ENCODE measurements at regions not wholly inside any gene's neighbourhood (a gene's known extent, or its start where the extent isn't known, plus 50 kb on each side); places are given as distances from the start of the nearest gene placed in this dataset.

GRCh38 chr5:5968981-5969380 is 409.4 kb downstream of the MED10 start:
- TF ChIP-seq, protein P1, sequence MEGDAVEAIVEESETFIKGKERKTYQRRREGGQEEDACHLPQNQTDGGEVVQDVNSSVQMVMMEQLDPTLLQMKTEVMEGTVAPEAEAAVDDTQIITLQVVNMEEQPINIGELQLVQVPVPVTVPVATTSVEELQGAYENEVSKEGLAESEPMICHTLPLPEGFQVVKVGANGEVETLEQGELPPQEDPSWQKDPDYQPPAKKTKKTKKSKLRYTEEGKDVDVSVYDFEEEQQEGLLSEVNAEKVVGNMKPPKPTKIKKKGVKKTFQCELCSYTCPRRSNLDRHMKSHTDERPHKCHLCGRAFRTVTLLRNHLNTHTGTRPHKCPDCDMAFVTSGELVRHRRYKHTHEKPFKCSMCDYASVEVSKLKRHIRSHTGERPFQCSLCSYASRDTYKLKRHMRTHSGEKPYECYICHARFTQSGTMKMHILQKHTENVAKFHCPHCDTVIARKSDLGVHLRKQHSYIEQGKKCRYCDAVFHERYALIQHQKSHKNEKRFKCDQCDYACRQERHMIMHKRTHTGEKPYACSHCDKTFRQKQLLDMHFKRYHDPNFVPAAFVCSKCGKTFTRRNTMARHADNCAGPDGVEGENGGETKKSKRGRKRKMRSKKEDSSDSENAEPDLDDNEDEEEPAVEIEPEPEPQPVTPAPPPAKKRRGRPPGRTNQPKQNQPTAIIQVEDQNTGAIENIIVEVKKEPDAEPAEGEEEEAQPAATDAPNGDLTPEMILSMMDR (optimal IDR thresholded peaks at IDR 0.05 in 1 of 3, IDR thresholded peaks at IDR 0.05 in 1 of 3, conservative IDR thresholded peaks at IDR 0.05 in 1 of 3; ENCODE audit: extremely low read depth in 1 of 3, insufficient read depth in 2 of 3, low read length in 3 of 3), result no peak
- TF ChIP-seq EZH2 (IDR thresholded peaks at IDR 0.05; ENCODE audit: low read length), result no peak

Measured in keratinocyte (primary cell).